ENCODE measurements at regions not wholly inside any gene's neighbourhood (a gene's known extent, or its start where the extent isn't known, plus 50 kb on each side); places are given as distances from the start of the nearest gene placed in this dataset.

- H3K4me3 ChIP-seq (ENCODE audit: low read depth, low read length) = no peak overlapping the region
- no peak for DNase-seq (ENCODE audit: low read depth)
- TF ChIP-seq CTCF (IDR thresholded peaks at IDR 0.05; ENCODE audit: insufficient read depth, low read depth, low read length, missing control alignments) = no peak
Observed at GRCh38 chr15:25182736-25183445, 228.1 kb downstream of the SNRPN start.

DNA sequence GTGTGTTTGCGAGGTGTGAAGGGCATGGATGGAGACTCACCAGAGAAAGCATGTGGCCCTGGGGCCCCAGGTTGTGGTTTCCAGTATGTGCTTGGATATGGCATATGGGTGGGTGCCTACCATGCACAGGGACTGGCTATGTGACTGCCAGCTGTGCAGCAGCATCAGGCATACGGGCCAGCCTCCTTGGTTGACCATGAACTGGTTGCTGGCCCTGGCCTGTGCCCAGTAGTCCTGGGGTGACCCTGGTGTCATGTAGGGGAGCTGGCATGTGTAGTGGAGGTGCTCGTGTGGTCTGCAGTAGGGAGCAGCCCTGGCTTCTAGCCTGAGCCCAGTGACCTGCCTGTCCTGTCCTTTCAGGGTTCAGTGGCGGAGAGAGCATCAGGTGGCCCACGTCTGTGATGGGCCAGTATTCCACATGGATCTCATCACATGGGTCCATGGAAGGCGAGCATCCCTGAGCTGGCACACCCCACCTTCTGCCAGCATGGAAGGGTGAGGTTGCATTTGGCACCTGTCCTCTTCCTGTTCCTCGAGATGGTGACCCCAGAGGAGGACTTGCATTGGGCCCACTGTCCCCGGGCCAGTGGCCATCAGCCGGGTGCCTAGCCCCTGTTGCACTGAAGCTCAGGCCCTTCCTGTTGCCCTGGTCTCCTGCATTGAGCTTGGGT, 228.9 kb downstream of the SNRPN start:
- no peak for TF ChIP-seq CTCF (IDR thresholded peaks at IDR 0.05; ENCODE audit: insufficient read depth, low read depth, low read length, missing control alignments)
- DNase-seq (ENCODE audit: low read depth) = no peak
- no peak overlapping the region for H3K4me3 ChIP-seq (ENCODE audit: low read depth, low read length)

DNA sequence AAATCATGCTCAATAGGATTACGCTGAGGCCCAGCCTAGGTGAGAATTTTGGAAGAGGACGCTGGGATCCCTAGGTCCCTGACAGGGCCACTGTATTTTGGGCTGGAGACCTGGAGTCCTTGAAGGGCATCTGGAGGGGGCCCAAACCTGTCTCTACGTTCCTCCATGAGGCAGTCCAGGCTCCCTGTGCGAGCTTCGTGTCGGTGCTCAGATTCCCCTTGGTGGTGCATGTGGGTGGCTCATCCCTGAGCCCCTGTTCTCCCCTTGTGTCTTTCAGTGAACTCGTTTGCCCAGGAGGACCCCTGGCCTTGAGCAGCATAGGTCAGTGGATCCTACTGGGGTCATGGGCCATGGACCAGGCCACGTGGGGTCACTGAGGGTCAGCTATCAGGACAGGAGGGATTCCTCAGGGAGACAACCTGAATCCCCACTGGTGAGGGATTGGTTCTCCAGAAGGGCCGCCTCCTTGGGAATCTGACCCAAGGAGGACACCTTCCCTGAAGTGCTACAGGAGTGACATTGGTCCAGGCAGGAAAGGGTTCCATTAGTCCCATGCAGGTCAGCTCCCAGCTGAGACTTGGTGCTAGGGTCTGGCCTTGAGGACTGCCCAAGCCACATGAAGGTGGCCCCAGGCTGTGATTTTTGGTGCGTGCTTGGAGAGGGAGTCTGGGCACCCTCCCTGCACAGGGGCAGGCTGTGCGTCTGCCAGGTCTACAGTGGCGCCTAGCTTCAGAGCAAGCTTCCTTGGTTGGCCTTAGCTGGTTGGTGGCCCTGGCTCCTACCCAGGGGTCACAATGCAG, 229.8 kb downstream of the SNRPN start:
- DNase-seq (ENCODE audit: low read depth) = no peak
- no peak for TF ChIP-seq CTCF (IDR thresholded peaks at IDR 0.05; ENCODE audit: insufficient read depth, low read depth, low read length, missing control alignments)

GRCh38 chr15:25185156-25185710, 230.4 kb downstream of the SNRPN start:
- H3K4me3 ChIP-seq (ENCODE audit: low read depth, low read length) = no peak overlapping the region
- no peak for DNase-seq (ENCODE audit: low read depth)
- TF ChIP-seq CTCF (IDR thresholded peaks at IDR 0.05; ENCODE audit: insufficient read depth, low read depth, low read length, missing control alignments) = no peak

More for the DNA sequence above, 229.8 kb downstream of the SNRPN start:
- H3K4me3 ChIP-seq (ENCODE audit: low read depth, low read length) = no peak overlapping the region

DNA sequence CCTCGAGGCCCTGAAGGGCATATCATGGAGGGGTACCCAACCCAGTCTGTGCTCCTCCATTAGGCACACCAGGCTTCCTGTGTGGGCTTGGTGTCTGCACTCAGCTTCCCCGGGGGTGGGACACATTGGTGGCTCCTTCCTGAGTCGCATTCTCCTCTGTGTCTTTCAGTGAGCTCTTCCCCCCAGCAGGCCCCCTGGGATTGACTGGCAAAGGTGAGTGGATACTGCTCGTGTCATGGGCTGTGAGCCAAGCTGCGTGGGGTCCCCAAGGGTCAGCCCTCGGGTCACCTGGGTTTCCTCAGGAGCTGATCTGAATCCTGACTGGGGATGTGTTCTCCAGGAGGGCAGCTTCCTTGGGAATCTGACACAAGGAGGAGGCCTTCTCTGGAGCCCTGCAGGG, 231.0 kb downstream of the SNRPN start:
- H3K4me3 ChIP-seq (ENCODE audit: low read depth, low read length) = no peak overlapping the region
- TF ChIP-seq CTCF (IDR thresholded peaks at IDR 0.05; ENCODE audit: insufficient read depth, low read depth, low read length, missing control alignments) = no peak
- DNase-seq (ENCODE audit: low read depth) = no peak

DNA sequence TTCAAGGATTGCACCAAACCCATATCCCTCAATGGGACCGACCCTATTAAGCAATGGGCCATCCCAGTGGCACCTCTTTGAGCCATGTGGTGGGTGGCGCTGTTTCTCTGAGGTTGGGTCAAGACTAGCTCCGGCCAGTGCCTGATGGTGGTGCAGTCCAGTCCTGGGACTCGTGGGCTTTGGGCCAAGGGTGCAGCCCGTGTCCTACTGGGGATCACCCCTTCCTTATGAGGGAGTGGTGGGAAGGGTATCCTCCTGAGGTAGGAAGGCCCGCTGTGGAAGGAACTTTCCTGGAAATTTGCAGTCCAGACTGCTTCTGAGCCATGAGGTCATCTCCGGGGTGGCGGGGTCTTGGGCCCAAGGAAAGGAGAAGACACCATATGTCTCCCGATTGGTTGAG, 231.6 kb downstream of the SNRPN start:
- DNase-seq (ENCODE audit: low read depth) = no peak
- H3K4me3 ChIP-seq (ENCODE audit: low read depth, low read length) = no peak overlapping the region
- no peak for TF ChIP-seq CTCF (IDR thresholded peaks at IDR 0.05; ENCODE audit: insufficient read depth, low read depth, low read length, missing control alignments)

Measured in GM12865 (cell line).